Gastroesophageal sphincter (tissue), 3 donors: ENCODE measurements at regions not wholly inside any gene's neighbourhood (a gene's known extent, or its start where the extent isn't known, plus 50 kb on each side); places are given as distances from the start of the nearest gene placed in this dataset.

Experiments
- POLR2A ChIP-seq, 2 donors: fragments of 450-650 bp; IDR thresholded peaks; one replicate each; pipeline ENCODE4 v1.6.1; 2017; ENCODE audit warnings: antibody characterized with exemption in 2 of 2, mild to moderate bottlenecking in 2 of 2, moderate library complexity in 1 of 2
- TF ChIP-seq, protein P1 (sequence below), 4 experiments: fragments of 200-600 bp in 2 of 4; fragments of 450-650 bp in 2 of 4; sonication (generic) in 1 of 4; IDR thresholded peaks; one replicate each; pipeline ENCODE4 v1.5.1; 2017 to 2019; ENCODE audit warnings: antibody characterized with exemption in 4 of 4, mild to moderate bottlenecking in 2 of 4, moderate library complexity in 2 of 4

DNA sequence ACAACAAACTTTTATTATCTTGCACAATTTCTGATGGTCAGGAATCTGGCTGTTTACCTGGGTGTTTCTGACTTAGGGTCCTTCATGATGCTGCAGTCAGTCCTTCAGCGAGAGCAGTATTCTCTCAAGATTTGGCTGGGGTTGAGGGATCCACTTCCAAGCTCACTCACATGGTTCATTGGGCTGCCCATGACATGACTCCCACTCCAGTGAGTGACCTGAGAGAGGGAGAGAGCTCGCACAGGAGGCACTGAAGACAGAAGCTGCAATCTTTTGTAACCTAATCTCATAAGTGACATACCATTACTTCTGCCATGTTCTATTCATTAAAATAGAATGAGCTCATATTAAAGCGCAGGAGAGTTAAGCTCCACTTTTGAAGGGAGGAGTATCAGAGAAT lies 212.6 kb downstream of the SPATA31D1 start:
- TF ChIP-seq, protein P1, sequence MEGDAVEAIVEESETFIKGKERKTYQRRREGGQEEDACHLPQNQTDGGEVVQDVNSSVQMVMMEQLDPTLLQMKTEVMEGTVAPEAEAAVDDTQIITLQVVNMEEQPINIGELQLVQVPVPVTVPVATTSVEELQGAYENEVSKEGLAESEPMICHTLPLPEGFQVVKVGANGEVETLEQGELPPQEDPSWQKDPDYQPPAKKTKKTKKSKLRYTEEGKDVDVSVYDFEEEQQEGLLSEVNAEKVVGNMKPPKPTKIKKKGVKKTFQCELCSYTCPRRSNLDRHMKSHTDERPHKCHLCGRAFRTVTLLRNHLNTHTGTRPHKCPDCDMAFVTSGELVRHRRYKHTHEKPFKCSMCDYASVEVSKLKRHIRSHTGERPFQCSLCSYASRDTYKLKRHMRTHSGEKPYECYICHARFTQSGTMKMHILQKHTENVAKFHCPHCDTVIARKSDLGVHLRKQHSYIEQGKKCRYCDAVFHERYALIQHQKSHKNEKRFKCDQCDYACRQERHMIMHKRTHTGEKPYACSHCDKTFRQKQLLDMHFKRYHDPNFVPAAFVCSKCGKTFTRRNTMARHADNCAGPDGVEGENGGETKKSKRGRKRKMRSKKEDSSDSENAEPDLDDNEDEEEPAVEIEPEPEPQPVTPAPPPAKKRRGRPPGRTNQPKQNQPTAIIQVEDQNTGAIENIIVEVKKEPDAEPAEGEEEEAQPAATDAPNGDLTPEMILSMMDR (IDR thresholded peaks at IDR 0.05): no peak
- TF ChIP-seq POLR2A (IDR thresholded peaks at IDR 0.05): no peak
